Head of caudate nucleus (tissue), 42 donors: ENCODE measurements at regions not wholly inside any gene's neighbourhood (a gene's known extent, or its start where the extent isn't known, plus 50 kb on each side); places are given as distances from the start of the nearest gene placed in this dataset.
"Not testable (repeated sequence)": the region's sequence is repeated elsewhere in the genome, so short reads cannot be mapped to it uniquely, and the experiment has no call there.

Experiments used
- DNase-seq, 42 donors: peaks; one replicate each; pipeline versions ENCODE4 v3.0.0 to v3.0.0-alpha.2; 2020 to 2021; ENCODE audit warnings: mixed read lengths in 7 of 42
- intact Hi-C: fragments of 100-400 bp; cut with DNase I; formaldehyde crosslinking; loops from one replicate; pipeline ENCODE4 v1.15.0; 2022

DNA sequence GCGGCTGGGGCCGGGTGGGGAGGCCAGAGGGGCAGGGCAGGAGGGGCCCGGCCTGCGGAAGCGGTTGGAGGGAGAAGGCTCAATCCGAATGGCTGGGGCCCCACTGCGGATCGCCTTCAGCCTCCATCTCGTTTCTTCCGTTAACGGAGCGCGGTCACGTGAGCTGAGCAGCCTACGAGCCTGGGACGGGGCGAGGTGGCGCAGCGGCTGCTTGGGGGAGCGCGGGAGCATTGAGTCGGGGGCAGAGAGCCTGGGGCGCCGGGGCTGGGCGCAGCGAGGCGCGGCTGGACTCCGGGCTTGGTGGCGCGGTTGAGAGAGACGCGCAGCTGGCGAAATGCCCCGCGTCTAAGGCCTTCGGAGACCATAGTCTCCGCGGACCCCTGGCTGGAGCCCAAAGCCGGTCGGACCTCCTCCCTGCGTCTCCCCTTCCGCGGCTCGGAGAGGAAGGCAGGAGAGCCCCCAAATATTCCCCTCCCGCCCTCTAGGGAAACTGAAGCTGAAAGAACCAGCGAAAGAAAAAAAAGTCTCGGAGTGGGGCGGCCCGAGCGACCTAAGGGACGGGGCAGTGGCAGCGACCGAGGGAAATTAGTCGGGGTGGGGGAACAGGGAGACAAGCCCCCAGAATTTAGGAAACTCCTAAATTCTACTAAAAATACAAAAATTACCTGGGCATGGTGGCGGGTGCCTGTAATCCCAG lies 94.7 kb upstream of the PLEKHM1 start:
- peak; percentile 74 to 97 (median 92) for DNase-seq
- intact Hi-C loops = loop anchor here (5.0 kb wide), 1 partner anchor 677 kb away; no protein-coding TSS in a partner anchor

- peak in 28 of 42 donors; percentile 11 to 64 (median 38) for DNase-seq
- intact Hi-C loops = loop anchor here (5.0 kb wide), 1 partner anchor 676 kb away; no protein-coding TSS in a partner anchor
Observed at GRCh38 chr17:45585794-45586650, 95.5 kb upstream of the PLEKHM1 start.

- intact Hi-C loops = loop anchor here (5.0 kb wide), 1 partner anchor 676 kb away; no protein-coding TSS in a partner anchor
Observed at GRCh38 chr17:45586651-45586934, 96.1 kb upstream of the PLEKHM1 start.

DNA sequence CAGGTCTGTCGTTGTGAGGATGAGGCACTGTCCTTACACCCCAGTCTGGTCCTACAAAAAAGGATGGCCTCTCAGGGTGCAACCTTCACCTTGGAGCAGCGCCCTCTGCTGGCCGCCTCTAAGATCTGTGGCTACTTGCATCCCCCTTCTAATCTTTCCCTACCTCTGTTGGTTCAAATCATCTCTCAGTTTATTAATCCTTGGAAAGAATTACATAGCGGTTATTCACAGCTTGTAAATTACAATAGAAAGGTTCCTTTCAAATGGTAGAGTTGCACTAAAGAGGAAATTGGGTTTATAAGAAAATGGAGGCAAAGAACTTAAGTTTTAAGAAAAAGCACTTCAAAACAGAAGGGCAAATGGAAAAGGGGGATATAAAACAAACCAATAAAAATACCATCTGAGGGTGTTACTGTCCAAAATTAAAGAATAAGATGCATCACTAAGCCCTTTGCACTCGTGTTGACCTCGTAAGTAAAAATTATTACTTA lies 102.0 kb upstream of the PLEKHM1 start:
- DNase-seq = peak in 35 of 42 donors; percentile 23 to 92 (median 78)
- intact Hi-C loops = not testable (repeated sequence)

More at GRCh38 chr17:45586651-45586934, 96.1 kb upstream of the PLEKHM1 start:
- not testable (repeated sequence) for DNase-seq

DNA sequence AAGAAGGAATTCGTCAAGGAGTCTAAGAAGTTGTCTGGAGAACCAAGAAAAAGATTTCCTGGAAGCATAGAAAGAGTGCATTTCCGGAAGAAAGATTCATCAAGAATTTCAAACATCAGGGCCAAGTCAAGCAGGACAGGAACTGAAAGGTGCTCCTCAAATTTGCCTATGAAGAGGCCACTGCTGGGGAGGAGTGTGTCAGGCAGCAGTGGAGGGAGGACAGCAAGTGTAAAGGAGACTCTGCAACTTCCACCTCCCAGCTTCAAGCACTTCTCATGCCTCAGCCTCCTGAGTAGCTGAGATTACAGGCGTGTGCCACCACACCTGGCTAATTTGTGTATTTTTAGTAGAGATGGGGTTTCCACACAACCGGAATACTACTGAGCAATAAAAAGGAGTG lies 105.8 kb upstream of the PLEKHM1 start:
- DNase-seq, intact Hi-C loops: not testable (repeated sequence)

- DNase-seq, intact Hi-C loops: not testable (repeated sequence)
Observed at GRCh38 chr17:45600052-45601012, 109.8 kb upstream of the PLEKHM1 start.

GRCh38 chr17:45601013-45601412 lies 110.5 kb upstream of the PLEKHM1 start:
- intact Hi-C loops, DNase-seq: not testable (repeated sequence)

DNA sequence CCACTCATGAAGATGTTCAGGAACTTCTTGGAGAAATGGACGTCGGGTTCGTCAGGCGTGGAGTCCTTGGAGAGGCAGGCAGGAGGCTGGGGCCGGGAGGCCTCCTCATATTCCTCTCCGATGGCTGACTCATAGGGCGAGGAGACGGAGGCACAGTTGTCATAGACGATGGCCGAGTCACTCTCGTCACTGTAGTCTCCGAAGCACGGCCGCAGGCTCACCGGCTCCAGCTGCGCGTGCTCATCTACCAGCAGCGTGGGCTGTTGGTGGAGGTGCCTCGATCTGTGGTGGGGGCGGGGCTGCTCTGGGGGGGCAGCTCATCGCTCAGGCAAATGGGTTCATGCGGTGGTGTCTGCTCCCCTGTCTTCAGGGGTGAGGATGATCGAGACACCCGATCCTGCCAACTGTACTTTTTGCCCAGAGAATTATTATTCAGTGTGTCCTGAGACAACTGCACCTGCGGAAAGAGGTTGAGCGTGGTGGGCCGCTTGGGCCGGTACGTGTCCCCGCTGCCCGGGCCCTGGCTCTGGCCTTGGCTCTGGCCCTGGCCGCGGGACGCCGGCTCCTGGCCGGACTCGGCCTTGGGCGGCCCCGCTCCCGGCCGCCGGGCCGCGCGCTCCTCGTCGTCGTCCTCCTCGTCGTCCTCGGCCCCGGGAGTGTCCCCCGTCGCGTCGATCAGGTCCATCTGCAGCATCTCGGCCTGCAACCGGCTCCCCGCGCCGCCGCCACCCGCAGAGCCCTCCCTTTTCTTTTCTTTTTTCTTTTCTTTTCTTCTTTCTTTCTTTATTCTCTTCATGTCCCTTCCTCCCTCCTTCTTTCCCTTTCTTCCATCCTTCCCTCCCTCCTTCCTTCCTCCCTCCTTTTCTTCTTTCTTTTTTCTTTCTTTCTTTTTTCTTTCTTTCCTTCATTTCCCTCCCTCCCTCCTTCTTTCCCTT lies 111.4 kb upstream of the PLEKHM1 start:
- intact Hi-C loops = not testable (repeated sequence)
- peak in 3 of 42 donors; percentile 39 to 46 (median 45) for DNase-seq

- intact Hi-C loops, DNase-seq: not testable (repeated sequence)
Observed at GRCh38 chr17:45605751-45606150, 115.2 kb upstream of the PLEKHM1 start.

DNA sequence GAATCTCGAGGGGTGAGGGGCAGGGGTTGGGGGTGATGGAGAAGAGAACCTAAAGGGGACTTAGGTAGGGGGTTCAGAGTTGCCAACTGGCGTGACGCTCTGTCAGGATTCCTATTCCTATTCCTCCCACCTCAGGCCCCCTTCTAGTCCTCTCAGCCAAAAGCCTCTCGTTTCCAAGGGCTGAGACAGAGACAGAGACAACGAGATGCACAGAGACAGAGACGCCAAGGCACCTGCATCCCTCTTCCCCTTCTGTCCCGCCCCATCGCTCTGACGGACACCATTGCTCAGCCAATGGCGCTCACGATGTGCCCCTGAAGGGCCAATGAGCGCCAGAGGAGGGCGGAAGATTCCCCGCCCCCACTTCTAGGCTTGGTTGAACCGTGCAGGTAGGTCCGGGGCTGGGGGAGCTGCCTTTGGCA lies 129.5 kb upstream of the PLEKHM1 start:
- intact Hi-C loops = not testable (repeated sequence)
- peak in 37 of 42 donors; percentile 53 to 93 (median 81) for DNase-seq

DNA sequence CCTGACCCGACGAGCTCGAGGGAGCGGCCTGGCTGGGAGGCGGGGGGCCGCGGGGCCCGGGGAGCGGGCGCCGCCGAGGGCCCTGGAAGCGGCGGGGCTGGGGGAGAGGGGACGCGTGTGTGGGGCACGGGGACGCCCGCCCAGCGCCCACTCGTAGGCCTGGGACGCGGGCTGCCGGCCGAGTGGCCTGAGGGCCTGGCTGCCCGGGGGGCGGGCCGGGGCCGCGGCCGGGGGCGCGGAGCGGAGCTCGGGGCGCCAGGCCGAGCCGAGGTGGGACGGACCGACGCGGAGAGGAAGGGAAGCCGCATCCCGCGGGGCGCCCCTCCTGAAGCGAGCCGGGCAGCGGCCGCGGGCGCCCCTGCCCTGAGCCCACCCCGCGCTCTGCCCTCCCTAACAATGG lies 129.9 kb upstream of the PLEKHM1 start:
- DNase-seq = peak in 2 of 42 donors; percentile 38
- intact Hi-C loops = not testable (repeated sequence)

GRCh38 chr17:45621087-45621486 lies 130.6 kb upstream of the PLEKHM1 start:
- intact Hi-C loops, DNase-seq: not testable (repeated sequence)

DNA sequence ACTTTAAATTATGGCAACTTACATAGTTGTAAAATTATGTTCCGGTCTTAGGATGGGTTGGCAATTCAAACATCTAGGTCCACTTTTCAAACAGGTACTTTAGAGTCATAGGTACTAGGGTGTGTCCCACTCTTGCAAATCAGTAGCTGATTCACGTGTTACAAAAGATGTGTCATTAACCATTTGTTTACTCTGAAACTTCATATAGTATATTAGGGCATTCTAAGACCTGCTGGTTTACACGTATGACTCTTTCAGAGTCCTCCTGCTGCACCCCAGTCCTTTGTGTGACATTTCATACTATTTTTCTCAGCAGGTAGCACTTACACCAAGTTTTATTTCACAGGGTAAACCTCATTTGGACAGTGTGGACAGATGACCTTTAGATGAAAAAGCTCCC lies 131.8 kb upstream of the PLEKHM1 start:
- DNase-seq, intact Hi-C loops: not testable (repeated sequence)

DNA sequence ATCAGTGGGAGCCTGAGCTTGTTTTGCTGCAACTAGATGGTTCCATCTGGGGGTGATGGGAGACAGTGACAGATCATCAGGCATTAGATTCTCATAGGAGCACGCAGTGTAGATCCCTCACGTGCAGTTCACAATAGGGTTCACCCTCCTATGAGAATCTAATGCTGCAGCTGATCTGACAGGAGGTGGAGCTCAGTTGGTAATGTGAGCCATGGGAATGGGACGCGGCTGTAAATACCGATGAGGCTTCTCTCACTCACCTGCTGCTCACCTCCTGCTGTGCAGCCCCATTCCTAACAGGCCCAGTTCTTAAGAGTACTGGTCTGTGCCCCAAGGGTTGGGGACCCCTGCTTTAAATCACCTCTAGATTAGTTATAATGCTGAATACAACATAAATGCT lies 137.5 kb upstream of the PLEKHM1 start:
- intact Hi-C loops = no loop called here
- no peak for DNase-seq

- intact Hi-C loops = no loop called here
- no peak for DNase-seq
Observed at GRCh38 chr17:45631941-45632340, 141.4 kb upstream of the PLEKHM1 start.

DNA sequence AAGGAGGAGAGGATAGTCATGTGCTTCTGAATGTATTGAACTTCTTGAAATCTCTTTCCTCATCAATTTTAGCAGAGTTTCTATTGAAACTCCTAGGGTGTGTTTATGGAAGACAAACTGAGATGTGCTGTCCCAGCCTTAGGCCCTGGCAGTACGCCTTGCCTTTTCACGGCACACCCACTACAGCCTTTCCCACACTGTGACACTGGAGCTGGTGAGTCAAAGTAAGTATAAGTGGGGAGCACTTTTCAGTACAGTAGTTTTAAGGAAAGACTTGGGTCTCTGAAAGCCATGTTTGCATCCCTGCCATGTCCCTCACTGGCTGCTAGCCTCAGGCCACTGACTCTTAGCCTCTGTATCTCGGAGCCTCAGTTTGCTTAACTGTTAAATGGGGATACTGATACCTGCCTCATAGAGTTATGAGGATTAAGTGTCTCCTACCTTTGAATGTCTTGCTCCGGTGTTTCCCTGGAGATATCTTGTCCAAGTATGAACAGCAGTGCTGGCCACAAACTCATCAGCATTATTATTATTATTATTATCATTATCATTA lies 144.7 kb upstream of the CRHR1 start:
- DNase-seq = peak in 15 of 42 donors; percentile 10 to 90 (median 40)
- intact Hi-C loops = no loop called here

- intact Hi-C loops = loop anchor here (5.0 kb wide), 1 partner anchor 192 kb away; no protein-coding TSS in a partner anchor
- DNase-seq = peak; percentile 29 to 91 (median 81)
Observed at GRCh38 chr17:45640141-45640850, 143.8 kb upstream of the CRHR1 start.
